Stimulated activated CD4-positive, alpha-beta T cell treated with anti-CD3 and anti-CD28 coated beads, Interleukin-15, amount 100 ng/mL, for 48 hours (primary cell): ENCODE measurements at regions not wholly inside any gene's neighbourhood (a gene's known extent, or its start where the extent isn't known, plus 50 kb on each side); places are given as distances from the start of the nearest gene placed in this dataset.

ENCODE experiments used
- DNase-seq, 2 donors: peaks; one replicate each; pipeline ENCODE4 v3.0.0-alpha.2; 2020; ENCODE audit warnings: low read depth in 2 of 2

DNA sequence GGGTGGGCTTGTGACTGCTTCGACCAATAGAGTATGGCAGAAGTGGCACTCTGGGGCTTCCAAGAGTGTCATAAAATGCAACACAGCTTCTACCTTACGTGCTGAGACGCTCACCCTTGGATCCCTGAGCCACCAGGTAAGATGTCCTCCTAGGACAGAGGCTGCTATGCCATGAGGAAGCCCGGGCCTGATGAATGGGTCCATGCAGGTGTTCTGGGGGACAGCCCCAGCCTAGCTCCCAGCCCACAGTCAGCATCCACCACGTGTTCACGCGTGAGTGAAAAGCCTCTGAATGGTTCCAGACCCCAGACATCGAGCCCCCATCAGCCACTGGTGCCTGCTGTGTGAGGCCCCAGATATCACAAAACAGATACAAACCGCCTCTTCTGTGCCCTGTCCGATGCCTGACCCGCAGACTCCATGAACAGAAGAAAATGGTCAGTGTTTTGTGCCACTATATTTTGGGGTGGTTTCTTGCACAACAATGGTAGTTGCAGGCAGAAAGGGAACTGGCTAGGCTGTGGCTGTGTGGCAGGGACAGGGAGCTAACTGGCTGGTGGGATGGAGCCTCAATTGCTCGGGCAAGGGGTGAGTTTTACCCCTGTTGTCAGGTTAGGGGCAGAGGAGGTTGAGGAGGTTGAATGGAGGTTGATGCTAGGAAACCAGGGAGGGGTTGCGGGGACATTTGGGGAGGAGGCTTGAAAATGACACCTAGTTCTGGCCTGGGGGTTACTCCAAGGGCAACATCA is 92.2 kb downstream of the LINGO1 start:
- no peak for DNase-seq

DNA sequence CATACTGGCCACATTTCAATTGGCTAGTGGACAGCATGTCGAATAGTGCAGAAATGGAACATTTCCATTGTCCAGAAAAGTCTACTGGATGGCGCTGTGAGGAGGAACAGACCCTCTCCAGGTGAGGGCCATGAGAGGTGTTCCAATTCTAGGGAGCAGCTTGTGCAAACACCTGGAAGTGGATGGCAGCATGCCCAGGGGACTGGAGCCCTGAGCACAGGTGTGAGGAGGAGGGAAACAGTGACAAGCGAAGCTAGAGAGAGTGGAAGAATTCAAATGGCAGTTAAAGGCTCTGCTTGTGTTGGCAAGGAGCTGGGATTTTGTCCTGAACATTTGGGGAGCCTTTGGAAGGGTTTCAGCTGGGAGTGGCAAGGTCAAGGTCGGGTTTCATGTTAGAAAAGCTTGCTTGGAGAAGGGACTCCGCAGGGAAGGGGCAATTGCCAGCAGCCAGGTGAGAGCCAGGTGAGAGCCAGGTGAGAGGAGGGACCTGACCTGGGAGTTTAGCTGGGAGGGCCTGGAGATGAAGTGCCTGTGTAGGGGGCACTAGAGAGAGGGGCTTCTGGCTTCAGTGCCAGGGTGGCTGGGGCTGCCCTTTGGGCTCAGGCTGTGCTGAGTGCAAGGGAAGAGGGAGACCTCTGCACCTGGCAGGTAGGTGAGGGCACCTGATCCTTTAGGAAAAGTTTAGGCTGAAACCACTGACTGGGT is 93.8 kb downstream of the LINGO1 start:
- DNase-seq: no peak

DNA sequence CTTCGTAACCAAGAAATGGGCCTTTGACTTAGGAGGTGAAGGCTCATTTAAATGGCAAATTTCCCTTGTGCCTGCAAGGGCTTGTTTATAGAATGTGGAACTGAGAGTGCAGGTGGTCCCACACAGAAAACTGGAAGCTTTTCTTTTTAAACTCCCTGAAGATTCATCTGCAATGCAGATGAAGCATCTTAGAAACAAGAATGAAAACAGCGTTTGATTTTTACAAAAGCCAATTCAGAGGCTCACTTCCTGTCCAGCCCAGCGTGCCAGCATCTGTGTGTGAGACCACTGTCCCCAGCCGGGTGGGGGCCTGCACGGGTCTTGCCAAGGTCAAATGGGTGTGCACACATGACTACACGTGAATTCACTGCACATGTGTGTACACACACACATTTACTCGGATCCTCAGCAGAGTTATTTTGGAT is 94.7 kb downstream of the LINGO1 start:
- DNase-seq: no peak

DNA sequence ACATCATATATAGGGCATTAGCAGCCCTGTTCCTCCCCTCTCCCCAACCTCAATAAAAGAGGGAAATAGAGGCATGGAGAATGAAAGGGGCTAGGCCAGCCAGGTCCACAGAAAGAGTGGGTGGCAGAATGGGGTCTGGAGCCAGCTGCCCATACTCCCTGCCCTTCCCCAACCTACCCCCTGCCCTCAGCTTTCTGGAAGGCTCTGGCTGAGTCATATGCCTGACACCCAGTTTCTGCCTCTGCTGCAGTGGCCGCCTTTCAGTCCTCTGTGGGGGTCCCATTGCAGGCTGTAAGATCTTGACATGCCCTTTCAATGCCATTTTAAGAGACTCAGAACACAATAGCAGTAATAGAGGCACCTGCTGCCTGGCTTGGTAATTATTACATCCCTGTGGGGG is 95.7 kb downstream of the LINGO1 start:
- DNase-seq: no peak

DNA sequence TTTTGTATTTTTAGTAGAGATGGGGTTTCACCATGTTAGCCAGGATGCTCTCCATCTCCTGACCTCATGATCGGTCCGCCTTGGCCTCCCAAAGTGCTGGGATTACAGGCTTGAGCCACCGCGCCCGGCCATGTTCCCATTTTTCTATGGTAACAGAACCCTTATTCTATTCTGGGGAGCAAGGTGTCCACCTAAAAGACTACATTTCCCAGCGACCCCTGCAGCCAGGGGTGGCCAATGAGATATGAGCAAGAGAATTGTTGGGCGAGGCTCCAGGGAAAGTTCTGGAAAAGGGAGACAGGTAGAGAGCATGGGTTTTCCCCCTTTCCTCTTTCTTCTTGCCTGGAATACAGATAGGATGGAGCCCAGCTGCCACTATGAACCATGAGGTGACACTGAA is 96.9 kb downstream of the LINGO1 start:
- DNase-seq: no peak
